ENCODE measurements at regions not wholly inside any gene's neighbourhood (a gene's known extent, or its start where the extent isn't known, plus 50 kb on each side); places are given as distances from the start of the nearest gene placed in this dataset.

GRCh38 chr5:77942578-77943239 is 166.6 kb upstream of the TBCA start:
- no peaks in the 10 kb centered on the region for H3K27me3 ChIP-seq (ENCODE audit: low read length)

DNA sequence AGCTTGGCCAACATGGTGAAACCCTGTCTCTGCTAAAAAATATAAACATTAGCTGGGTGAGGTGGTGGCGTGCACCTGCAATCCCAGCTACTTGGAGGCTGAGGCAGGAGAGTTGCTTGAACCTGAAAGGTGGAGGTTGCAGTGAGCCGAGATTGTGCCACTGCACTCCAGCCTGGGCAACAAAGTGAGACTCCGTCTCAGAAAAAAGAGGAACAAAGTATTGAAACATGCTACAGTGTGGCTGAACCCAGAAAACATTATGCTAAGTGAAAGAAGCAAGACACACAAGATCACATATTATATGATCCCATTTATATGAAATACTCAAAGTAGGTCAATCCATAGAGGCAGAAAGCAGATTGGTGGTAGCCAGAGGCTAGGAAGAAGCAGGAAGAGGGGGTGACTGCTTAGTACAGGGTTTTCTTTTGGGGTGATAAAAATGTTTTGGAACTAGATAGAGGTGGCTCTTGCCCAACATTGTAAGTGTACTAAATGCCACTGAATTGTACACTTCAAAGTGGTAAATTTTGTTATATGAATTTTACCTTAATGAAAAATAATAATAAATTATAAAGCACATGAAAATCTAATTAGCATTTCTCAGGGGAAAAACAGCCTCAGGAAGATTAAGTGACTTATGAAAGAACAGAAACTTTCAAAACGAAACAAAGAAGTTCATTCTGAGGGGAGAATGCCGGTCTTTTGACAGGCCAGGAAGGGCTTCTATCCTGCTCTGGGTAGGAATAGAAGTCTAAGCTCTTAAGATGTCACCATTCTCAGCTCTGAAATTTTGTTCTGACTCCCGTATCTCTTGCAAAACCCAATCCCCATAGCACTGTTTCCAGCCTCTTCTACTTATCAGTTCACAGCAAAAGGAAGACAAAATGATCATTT is 161.1 kb upstream of the TBCA start:
- H3K4me3 ChIP-seq (ENCODE audit: low read length): no peak overlapping the region
- ChIA-PET CTCF (no interaction called here), POLR2A (ENCODE audit: unreplicated experiment) (interaction anchor here (0.6 kb wide), 1 partner anchor 1111 kb away, joined by 7 read pairs; no protein-coding TSS in a partner anchor)
- TF ChIP-seq EZH2 (IDR thresholded peaks at IDR 0.05; ENCODE audit: low read length, unreplicated experiment): no peak
- TF ChIP-seq EZH2phosphoT487 (IDR thresholded peaks at IDR 0.05; ENCODE audit: borderline replicate concordance, low read length): no peak
- TF ChIP-seq CTCF (conservative IDR thresholded peaks at IDR 0.05; ENCODE audit: low read depth, low read length): no peak
- no peaks in the 10 kb centered on the region for H3K79me2 ChIP-seq (ENCODE audit: low read length)
- H3K36me3 ChIP-seq (ENCODE audit: low read depth, low read length): no peaks in the 10 kb centered on the region
- no TSS peak for BruUV-seq (replicated peaks)
- H3K4me1 ChIP-seq (ENCODE audit: insufficient read depth, low read length): no peaks in the 10 kb centered on the region
- intact Hi-C loops (cut with micrococcal nuclease): no loop called here
- no peak overlapping the region for H3K4me2 ChIP-seq (ENCODE audit: low read length)
- H3K9me2 ChIP-seq (replicated peaks; ENCODE audit: low read length): no peaks in the 10 kb centered on the region
- ATAC-seq: no peak
- H2AFZ ChIP-seq (ENCODE audit: low read length): no peak overlapping the region
- H3K27ac ChIP-seq (ENCODE audit: low read length): no peak overlapping the region
- no peak for DNase-seq
- H3K27me3 ChIP-seq (ENCODE audit: low read length): no peaks in the 10 kb centered on the region
- no peak overlapping the region for H3K9ac ChIP-seq (ENCODE audit: low read length)
- H3K9me3 ChIP-seq (ENCODE audit: low read length): no peaks in the 10 kb centered on the region
- no peaks in the 10 kb centered on the region for H3F3A ChIP-seq (ENCODE audit: low read length, unreplicated experiment)
- H4K20me1 ChIP-seq (ENCODE audit: low read length): no peaks in the 10 kb centered on the region

More at GRCh38 chr5:77942578-77943239, 166.6 kb upstream of the TBCA start:
- H3K9ac ChIP-seq (ENCODE audit: low read length): no peak overlapping the region
- no peak for ATAC-seq
- BruUV-seq (replicated peaks): no TSS peak
- no peak overlapping the region for H3K4me2 ChIP-seq (ENCODE audit: low read length)
- no peak for TF ChIP-seq CTCF (conservative IDR thresholded peaks at IDR 0.05; ENCODE audit: low read depth, low read length)
- TF ChIP-seq EZH2 (IDR thresholded peaks at IDR 0.05; ENCODE audit: low read length, unreplicated experiment): no peak
- TF ChIP-seq EZH2phosphoT487 (IDR thresholded peaks at IDR 0.05; ENCODE audit: borderline replicate concordance, low read length): no peak
- DNase-seq: no peak
- no peak overlapping the region for H2AFZ ChIP-seq (ENCODE audit: low read length)
- no peaks in the 10 kb centered on the region for H3K79me2 ChIP-seq (ENCODE audit: low read length)
- no peak overlapping the region for H3K4me3 ChIP-seq (ENCODE audit: low read length)
- H3K9me2 ChIP-seq (replicated peaks; ENCODE audit: low read length): no peaks in the 10 kb centered on the region
- no peak overlapping the region for H3K27ac ChIP-seq (ENCODE audit: low read length)
- no peaks in the 10 kb centered on the region for H4K20me1 ChIP-seq (ENCODE audit: low read length)
- no peaks in the 10 kb centered on the region for H3K4me1 ChIP-seq (ENCODE audit: insufficient read depth, low read length)
- POLR2A ChIA-PET (ENCODE audit: unreplicated experiment): interaction anchor here (0.6 kb wide), 1 partner anchor 12 kb away, joined by 3 read pairs; no protein-coding TSS in a partner anchor
- H3K9me3 ChIP-seq (ENCODE audit: low read length): no peaks in the 10 kb centered on the region
- intact Hi-C loops (cut with micrococcal nuclease): loop anchor here (10.0 kb wide), 1 partner anchor 378 kb away; no protein-coding TSS in a partner anchor
- no peaks in the 10 kb centered on the region for H3K36me3 ChIP-seq (ENCODE audit: low read depth, low read length)
- H3F3A ChIP-seq (ENCODE audit: low read length, unreplicated experiment): no peaks in the 10 kb centered on the region
- CTCF ChIA-PET: no interaction called here
